Astrocyte of the spinal cord (primary cell): ENCODE measurements at regions not wholly inside any gene's neighbourhood (a gene's known extent, or its start where the extent isn't known, plus 50 kb on each side); places are given as distances from the start of the nearest gene placed in this dataset.

Experiments
- DNase-seq: peaks from one replicate; pipeline ENCODE4 v3.0.0; 2011; ENCODE audit warnings: low read depth, low spot score
- H3K4me3 ChIP-seq: 2 replicates; pipeline ENCODE4 v1.5.1; 2011; ENCODE audit warnings: low read depth, mild to moderate bottlenecking, low read length, moderate library complexity
- CTCF ChIP-seq: IDR thresholded peaks from 2 replicates; pipeline ENCODE4 v1.5.1; 2012; ENCODE audit warnings: low read depth, mild to moderate bottlenecking, low read length, inconsistent platforms
- in situ Hi-C: cut with HindIII; loops from 2 replicates; pipeline ENCODE4 v1.10.0; 2017; ENCODE audit warnings: low sequenced_read_pairs

- in situ Hi-C loops = no loop called here
- DNase-seq = peak; percentile 14
- H3K4me3 ChIP-seq = no peak overlapping the region
- TF ChIP-seq CTCF = no peak
Observed at GRCh38 chr22:27514601-27515523, 286.7 kb downstream of the MN1 start.

GRCh38 chr22:27517361-27518155 is 284.0 kb downstream of the MN1 start:
- H3K4me3 ChIP-seq = no peak overlapping the region
- in situ Hi-C loops = no loop called here
- no peak for TF ChIP-seq CTCF
- DNase-seq = no peak

GRCh38 chr22:27518531-27519340 is 282.8 kb downstream of the MN1 start:
- no peak for TF ChIP-seq CTCF
- H3K4me3 ChIP-seq = no peak overlapping the region
- no peak for DNase-seq
- in situ Hi-C loops = no loop called here

- no peak overlapping the region for H3K4me3 ChIP-seq
- in situ Hi-C loops = no loop called here
- DNase-seq = no peak
- TF ChIP-seq CTCF = no peak
Observed at GRCh38 chr22:27523711-27524110, 277.8 kb downstream of the MN1 start.

GRCh38 chr22:27525711-27526110 is 275.8 kb downstream of the MN1 start:
- in situ Hi-C loops = no loop called here
- TF ChIP-seq CTCF = no peak
- DNase-seq = no peak
- H3K4me3 ChIP-seq = no peak overlapping the region

- H3K4me3 ChIP-seq = no peak overlapping the region
- no peak for DNase-seq
- no peak for TF ChIP-seq CTCF
- in situ Hi-C loops = no loop called here
Observed at GRCh38 chr22:27526901-27527300, 274.7 kb downstream of the MN1 start.
